SK-N-MC (cell line): ENCODE measurements at regions not wholly inside any gene's neighbourhood (a gene's known extent, or its start where the extent isn't known, plus 50 kb on each side); places are given as distances from the start of the nearest gene placed in this dataset.
"Not testable (repeated sequence)": the region's sequence is repeated elsewhere in the genome, so short reads cannot be mapped to it uniquely, and the experiment has no call there.

Source experiments
- DNase-seq: peaks from one replicate; pipeline ENCODE4 v3.0.0-alpha.2; 2011; ENCODE audit warnings: low read depth, low spot score
- H3K27ac ChIP-seq: fragments of 200-600 bp; sonication (generic); 2 replicates; pipeline ENCODE4 v1.5.1; 2016; ENCODE audit warnings: mixed run types
- H3K36me3 ChIP-seq: fragments of 200-600 bp; sonication (generic); 2 replicates; pipeline ENCODE4 v1.6.1; 2017; ENCODE audit warnings: antibody characterized with exemption, low read length, mixed read lengths; ENCODE audit not compliant: insufficient read depth
- H3K4me3 ChIP-seq: fragments of 200-600 bp; sonication (generic); 2 replicates; pipeline ENCODE4 v1.5.1; 2016
- H3K9ac ChIP-seq: fragments of 200-600 bp; sonication (generic); 2 replicates; pipeline ENCODE4 v1.8.0; 2017; ENCODE audit warnings: mixed run types, mixed read lengths; ENCODE audit not compliant: insufficient read length
- H3K9me3 ChIP-seq: fragments of 200-600 bp; sonication (generic); 2 replicates; pipeline ENCODE4 v1.6.1; 2017; ENCODE audit warnings: low read depth, mild to moderate bottlenecking, antibody characterized with exemption, low read length, moderate library complexity, mixed read lengths
- EZH2 ChIP-seq: fragments of 200-600 bp; sonication (generic); IDR thresholded peaks from one replicate; pipeline ENCODE4 v1.6.1; 2017; ENCODE audit warnings: antibody characterized with exemption
- FOXP2 ChIP-seq: optimal IDR thresholded peaks from 2 replicates; pipeline ENCODE3; 2011; ENCODE audit warnings: mild to moderate bottlenecking, moderate library complexity; ENCODE audit not compliant: insufficient read depth; ENCODE audit errors: extremely low read length, control extremely low read depth
- POLR2AphosphoS5 ChIP-seq: IDR thresholded peaks from 2 replicates; pipeline ENCODE4 v1.6.1; 2012; ENCODE audit warnings: mild to moderate bottlenecking, low read depth, low read length, borderline replicate concordance

DNA sequence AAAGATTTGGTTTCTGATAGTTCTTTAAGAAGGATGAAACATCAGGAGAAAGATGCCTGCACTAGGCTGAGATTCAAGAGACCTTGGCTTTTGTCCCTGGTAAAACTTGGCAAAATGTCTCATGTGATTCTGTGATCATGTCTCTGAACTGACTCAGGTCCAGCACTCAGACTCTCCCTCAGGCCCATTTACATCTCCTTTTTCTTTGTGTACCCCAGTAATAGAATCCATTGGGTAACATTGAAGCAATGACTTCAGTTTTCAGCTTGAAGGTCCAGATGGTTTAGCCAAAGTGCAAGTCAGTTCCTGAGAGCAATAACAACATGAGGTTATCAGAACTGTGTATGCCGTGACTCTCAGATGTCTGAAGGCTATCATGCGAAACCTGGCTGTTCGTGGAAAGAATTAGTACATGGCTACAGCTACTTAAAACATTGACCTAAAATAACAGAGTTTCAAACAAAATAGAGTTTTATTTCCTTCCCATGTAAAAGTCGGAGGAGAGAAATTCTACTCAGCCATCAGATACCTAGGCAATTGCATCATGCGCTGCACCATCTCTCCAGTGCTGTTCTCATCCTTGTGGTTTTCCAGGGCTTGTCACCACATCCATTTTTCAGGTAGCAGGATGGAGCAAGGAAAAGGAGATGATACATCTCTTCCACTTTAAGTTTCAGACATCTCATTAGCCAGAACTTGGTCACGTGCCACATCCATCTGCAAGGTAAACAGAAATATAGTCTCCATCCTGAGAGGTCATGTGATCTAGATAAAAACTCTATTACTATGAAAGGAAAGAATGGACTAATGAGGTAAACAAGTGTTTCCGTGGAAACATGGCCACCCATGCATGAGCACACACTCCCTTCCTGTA is 117.3 kb downstream of the POSTN start:
- DNase-seq = no peak
- Histone ChIP-seq H3K36me3 (no peaks in the 10 kb centered on the region), H3K27ac (no peak overlapping the region), H3K9me3 (no peaks in the 10 kb centered on the region), H3K9ac (no peak overlapping the region), H3K4me3 (no peak overlapping the region)
- TF ChIP-seq FOXP2 (no peak), POLR2AphosphoS5 (no peak), EZH2 (no peak)

DNA sequence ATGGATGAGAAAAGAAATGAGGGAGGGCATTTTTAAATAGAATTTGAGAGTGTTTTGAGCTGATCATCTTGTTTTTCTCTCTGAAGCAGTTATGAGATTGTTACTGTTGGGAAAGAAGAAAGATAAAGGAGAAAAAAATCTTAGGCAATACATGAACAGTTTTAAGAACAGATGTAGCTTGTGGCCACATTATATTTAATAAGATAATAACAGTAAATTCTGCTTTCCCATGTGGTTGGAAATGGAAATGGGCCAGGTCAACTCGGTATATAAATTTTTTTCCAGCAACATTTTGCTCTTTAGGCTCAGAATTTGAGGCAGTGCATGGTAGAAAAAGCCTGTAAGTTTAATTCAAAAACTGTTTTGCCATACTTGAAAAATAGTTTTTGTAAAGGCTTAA is 118.7 kb downstream of the POSTN start:
- H3K9me3 ChIP-seq = no peaks in the 10 kb centered on the region
- no peak for DNase-seq
- H3K27ac ChIP-seq = no peak overlapping the region

DNA sequence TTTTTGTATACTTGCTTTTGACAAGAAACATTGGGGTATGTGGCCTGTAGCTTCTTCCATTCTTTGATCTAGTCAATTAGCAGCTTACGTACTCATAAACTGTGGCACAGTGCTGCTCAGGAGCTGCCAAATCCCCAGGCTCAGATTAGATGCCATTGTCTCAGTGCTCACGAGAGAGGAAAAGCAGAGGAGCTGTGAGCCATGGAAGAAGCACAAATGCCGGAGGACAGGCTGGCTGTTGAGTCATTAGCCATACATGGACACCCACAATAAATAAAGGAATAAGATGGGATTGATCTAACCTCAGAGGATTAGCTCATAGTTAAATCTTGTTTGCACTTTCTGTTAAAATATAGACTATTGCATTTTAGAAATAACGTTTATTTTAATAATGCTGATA is 121.7 kb downstream of the POSTN start:
- no peak for DNase-seq
- Histone ChIP-seq H3K9ac (no peak overlapping the region), H3K4me3 (no peak overlapping the region), H3K9me3 (no peaks in the 10 kb centered on the region), H3K36me3 (no peaks in the 10 kb centered on the region), H3K27ac (no peak overlapping the region)
- no peak for TF ChIP-seq EZH2
- TF ChIP-seq POLR2AphosphoS5 = no peak
- TF ChIP-seq FOXP2 = no peak

More for the DNA sequence above, 118.7 kb downstream of the POSTN start:
- no peaks in the 10 kb centered on the region for H3K36me3 ChIP-seq
- H3K4me3 ChIP-seq = no peak overlapping the region
- no peak for TF ChIP-seq EZH2
- TF ChIP-seq FOXP2 = no peak
- no peak overlapping the region for H3K9ac ChIP-seq

DNA sequence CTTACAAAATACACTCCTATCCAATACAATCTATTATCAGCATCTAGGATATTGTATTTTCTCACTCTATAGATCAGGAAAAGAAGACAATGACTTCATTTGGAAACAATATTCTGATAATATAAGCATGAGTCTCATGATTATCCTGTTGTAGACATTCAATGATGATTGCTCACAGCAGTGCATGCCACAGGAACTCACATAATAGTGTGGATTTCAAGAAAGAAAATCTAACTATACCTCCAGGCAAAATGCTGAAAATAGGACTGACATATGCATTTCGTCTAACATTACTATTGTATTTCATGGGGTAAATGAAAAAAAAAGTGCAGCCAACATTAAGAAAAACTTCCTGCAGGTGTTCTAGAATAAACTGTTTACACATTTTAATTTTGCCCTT is 122.6 kb downstream of the POSTN start:
- TF ChIP-seq EZH2 = no peak
- TF ChIP-seq POLR2AphosphoS5 = no peak
- TF ChIP-seq FOXP2 = no peak
- Histone ChIP-seq H3K36me3 (no peaks in the 10 kb centered on the region), H3K9ac (no peak overlapping the region), H3K27ac (no peak overlapping the region), H3K9me3 (no peaks in the 10 kb centered on the region), H3K4me3 (no peak overlapping the region)
- no peak for DNase-seq

DNA sequence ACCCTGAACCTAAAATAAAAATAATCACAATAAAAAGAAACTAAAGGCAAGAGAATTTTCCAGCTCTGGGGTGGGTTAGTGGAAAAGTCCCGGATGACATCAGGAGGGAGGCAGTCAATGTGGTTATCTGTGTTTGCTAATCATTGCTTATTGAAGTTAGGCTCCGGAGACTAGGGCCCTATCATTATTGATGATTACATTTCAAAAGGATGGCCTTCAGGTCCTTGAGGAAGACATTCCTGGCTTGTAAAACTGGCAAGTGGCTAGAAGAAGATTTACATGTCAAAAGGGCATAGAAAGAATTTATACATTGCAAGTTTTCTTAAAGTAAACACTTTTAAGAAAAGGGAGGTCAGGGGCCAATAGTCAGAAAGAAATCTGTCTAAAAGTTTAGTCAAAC is 123.4 kb downstream of the POSTN start:
- no peak overlapping the region for H3K27ac ChIP-seq

DNA sequence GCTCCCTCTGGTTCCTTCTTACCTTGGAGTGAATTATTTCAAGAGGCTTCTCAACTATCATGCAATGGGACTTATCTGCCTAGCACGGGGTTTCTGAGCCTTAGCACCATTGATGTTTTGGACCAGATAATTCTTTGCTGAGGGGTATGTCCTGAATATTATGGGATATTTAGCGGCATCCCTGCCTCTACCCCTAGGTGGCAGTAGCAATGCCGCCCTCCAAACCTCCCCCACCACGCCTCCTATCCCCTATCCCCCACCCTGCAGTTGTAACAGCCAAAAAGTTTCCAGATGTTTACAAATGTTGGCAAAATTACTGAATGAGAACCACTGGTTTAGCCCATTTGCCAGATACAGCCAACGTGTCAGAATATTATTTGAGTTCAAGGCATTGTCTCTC is 125.5 kb downstream of the POSTN start:
- Histone ChIP-seq H3K9me3 (no peaks in the 10 kb centered on the region), H3K4me3 (no peak overlapping the region), H3K36me3 (no peaks in the 10 kb centered on the region), H3K9ac (no peak overlapping the region), H3K27ac (no peak overlapping the region)
- no peak for TF ChIP-seq EZH2
- TF ChIP-seq FOXP2 = no peak
- no peak for TF ChIP-seq POLR2AphosphoS5
- DNase-seq = no peak

More for the DNA sequence above, 123.4 kb downstream of the POSTN start:
- Histone ChIP-seq H3K4me3 (no peak overlapping the region), H3K9ac (no peak overlapping the region), H3K36me3 (no peaks in the 10 kb centered on the region), H3K9me3 (no peaks in the 10 kb centered on the region)
- no peak for TF ChIP-seq FOXP2
- DNase-seq = no peak

DNA sequence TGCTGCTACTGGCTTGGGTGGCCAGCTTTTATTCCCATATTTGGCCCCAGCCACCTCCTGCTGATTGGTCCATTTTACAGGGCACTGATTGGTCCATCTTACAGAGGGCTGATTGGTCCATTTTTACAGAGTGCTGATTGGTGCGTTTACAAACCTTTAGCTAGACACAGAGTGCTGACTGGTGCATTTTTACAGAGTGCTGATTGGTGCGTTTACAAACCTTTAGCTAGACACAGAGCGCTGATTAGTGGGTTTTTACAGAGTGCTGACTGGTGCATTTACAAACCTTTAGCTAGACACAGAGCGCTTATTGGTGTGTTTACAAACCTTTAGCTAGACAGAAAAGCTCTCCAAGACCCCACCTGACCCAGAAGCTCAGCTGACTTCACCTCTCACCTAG is 126.3 kb downstream of the POSTN start:
- not testable (repeated sequence) for H3K4me3 ChIP-seq, H3K36me3 ChIP-seq, H3K9ac ChIP-seq, DNase-seq, H3K9me3 ChIP-seq, H3K27ac ChIP-seq

DNA sequence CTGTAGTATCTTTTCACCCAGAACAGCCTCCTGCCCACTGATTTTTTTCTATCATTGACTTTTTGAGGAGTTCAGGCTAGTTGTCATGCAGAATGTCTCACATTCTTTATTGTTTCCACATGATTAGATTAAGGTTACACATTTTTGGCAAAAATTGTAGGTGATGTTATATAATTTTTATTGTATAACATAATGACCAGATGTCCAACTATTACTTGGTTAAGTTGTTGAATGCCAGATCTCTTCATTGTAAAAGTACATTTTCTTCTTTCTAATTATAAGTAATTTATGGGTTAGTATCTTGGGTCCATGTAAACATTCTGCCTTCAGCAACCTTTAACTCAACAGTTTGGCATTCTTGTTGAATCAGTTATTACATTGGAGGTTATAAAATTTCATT is 138.4 kb downstream of the POSTN start:
- TF ChIP-seq EZH2 = no peak
- TF ChIP-seq POLR2AphosphoS5 = no peak
- TF ChIP-seq FOXP2 = no peak
- DNase-seq = no peak
- no peak overlapping the region for H3K4me3 ChIP-seq
- no peak overlapping the region for H3K9ac ChIP-seq
- H3K9me3 ChIP-seq = no peaks in the 10 kb centered on the region
- H3K27ac ChIP-seq = no peak overlapping the region
- H3K36me3 ChIP-seq = no peaks in the 10 kb centered on the region

DNA sequence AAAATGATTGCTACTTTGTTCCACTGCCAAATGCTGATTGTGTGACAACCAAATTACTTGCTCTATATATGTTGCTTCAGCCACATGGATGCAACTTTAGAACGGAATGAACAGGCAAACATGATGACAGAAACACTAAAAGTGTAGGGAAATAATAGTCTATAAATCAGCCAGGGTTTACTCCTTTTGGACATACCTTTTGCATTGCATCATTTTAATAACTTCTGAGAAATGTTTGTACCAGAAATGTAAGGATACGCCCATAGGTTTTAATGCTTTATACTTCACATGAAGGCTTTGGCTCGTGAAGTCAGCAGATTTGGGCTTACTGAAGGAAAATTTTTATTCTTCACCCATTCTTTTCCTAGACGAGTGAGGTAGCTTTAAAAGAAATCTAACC is 141.0 kb downstream of the POSTN start:
- Histone ChIP-seq H3K36me3 (no peaks in the 10 kb centered on the region), H3K27ac (no peak overlapping the region), H3K9me3 (no peaks in the 10 kb centered on the region), H3K4me3 (no peak overlapping the region), H3K9ac (no peak overlapping the region)
- TF ChIP-seq EZH2 (no peak), POLR2AphosphoS5 (no peak), FOXP2 (no peak)
- no peak for DNase-seq
